NT2/D1 (cell line): ENCODE measurements at regions not wholly inside any gene's neighbourhood (a gene's known extent, or its start where the extent isn't known, plus 50 kb on each side); places are given as distances from the start of the nearest gene placed in this dataset.

ENCODE experiments used
- DNase-seq: peaks from one replicate; pipeline ENCODE4 v3.0.0-alpha.2; 2011; ENCODE audit warnings: low read depth, low spot score
- H3K27me3 ChIP-seq: 2 replicates; pipeline ENCODE4 v1.6.0; 2011; ENCODE audit warnings: mild to moderate bottlenecking; ENCODE audit not compliant: insufficient read length, insufficient read depth
- H3K36me3 ChIP-seq: 2 replicates; pipeline ENCODE4 v1.6.1; 2011; ENCODE audit warnings: mild to moderate bottlenecking, low read length, mixed read lengths; ENCODE audit not compliant: insufficient read depth, insufficient read length
- H3K4me1 ChIP-seq: 2 replicates; pipeline ENCODE4 v1.5.1; 2011; ENCODE audit not compliant: insufficient read depth, insufficient read length
- H3K4me3 ChIP-seq: 2 replicates; pipeline ENCODE4 v1.5.1; 2011; ENCODE audit warnings: low read depth; ENCODE audit not compliant: insufficient read length
- H3K9ac ChIP-seq: 2 replicates; pipeline ENCODE4 v1.6.0; 2011; ENCODE audit warnings: low read depth; ENCODE audit not compliant: insufficient read length
- H3K9me3 ChIP-seq: 2 replicates; pipeline ENCODE4 v1.5.1; 2011; ENCODE audit warnings: mild to moderate bottlenecking, low read length; ENCODE audit not compliant: insufficient read depth
- SUZ12 ChIP-seq: IDR thresholded peaks from 2 replicates; pipeline ENCODE4 v1.6.1; 2011; ENCODE audit not compliant: insufficient read length, insufficient read depth; ENCODE audit errors: extremely low read depth
- YY1 ChIP-seq: IDR thresholded peaks from 2 replicates; pipeline ENCODE4 v1.6.1; 2011; ENCODE audit not compliant: insufficient read length, insufficient read depth
- ZNF274 ChIP-seq: IDR thresholded peaks from 2 replicates; pipeline ENCODE4 v1.6.1; 2011; ENCODE audit warnings: mild to moderate bottlenecking, low read depth, low read length

- H3K27me3 ChIP-seq, result peaks cover 5% of the 10 kb centered on the region
- no peaks in the 10 kb centered on the region for H3K4me1 ChIP-seq
- TF ChIP-seq SUZ12 (no peak), ZNF274 (no peak), YY1 (no peak)
Observed at GRCh38 chr17:79354173-79354820, 256.6 kb downstream of the RBFOX3 start.

DNA sequence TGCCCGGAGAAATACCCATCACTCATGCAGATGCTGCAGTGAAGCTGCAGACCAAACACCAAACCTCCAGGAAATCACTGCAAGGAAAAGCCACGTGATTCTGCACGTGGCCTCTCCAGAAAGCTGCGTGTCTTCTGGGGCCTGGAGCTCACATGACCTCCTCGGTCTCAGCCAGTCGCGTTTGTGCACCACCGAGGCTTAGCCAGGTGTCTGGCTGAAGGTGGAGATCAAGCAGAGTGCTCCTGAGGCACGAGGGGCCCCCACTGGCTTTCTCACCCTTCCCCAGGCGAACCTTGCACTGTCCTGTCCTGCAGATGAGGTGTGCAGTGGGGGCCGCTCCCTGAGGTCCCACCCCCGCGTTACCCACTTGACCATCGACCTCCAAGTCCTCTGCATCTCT lies 257.3 kb downstream of the RBFOX3 start:
- Histone ChIP-seq H3K36me3 (no peaks in the 10 kb centered on the region), H3K9me3 (peaks cover 13% of the 10 kb centered on the region; the same call in 1 of the 2 replicates), H3K9ac (no peak overlapping the region), H3K4me1 (no peaks in the 10 kb centered on the region), H3K4me3 (no peak overlapping the region), H3K27me3 (peaks cover 5% of the 10 kb centered on the region)
- DNase-seq, result no peak
- TF ChIP-seq SUZ12, result no peak
- TF ChIP-seq ZNF274, result no peak
- TF ChIP-seq YY1, result no peak

More at GRCh38 chr17:79354173-79354820, 256.6 kb downstream of the RBFOX3 start:
- no peak for DNase-seq
- H3K4me3 ChIP-seq, result no peak overlapping the region
- no peak overlapping the region for H3K9ac ChIP-seq
- peaks cover 13% of the 10 kb centered on the region; the same call in 1 of the 2 replicates for H3K9me3 ChIP-seq
- no peaks in the 10 kb centered on the region for H3K36me3 ChIP-seq

GRCh38 chr17:79353016-79353415 lies 257.8 kb downstream of the RBFOX3 start:
- Histone ChIP-seq H3K4me3 (no peak overlapping the region), H3K9ac (no peak overlapping the region), H3K9me3 (peaks cover 13% of the 10 kb centered on the region; the same call in 1 of the 2 replicates), H3K36me3 (no peaks in the 10 kb centered on the region), H3K4me1 (no peaks in the 10 kb centered on the region), H3K27me3 (peaks cover 5% of the 10 kb centered on the region)
- TF ChIP-seq SUZ12 (no peak), YY1 (no peak), ZNF274 (no peak)
- no peak for DNase-seq

- no peak for DNase-seq
- peaks cover 5% of the 10 kb centered on the region for H3K27me3 ChIP-seq
- no peak overlapping the region for H3K4me3 ChIP-seq
- H3K4me1 ChIP-seq, result no peaks in the 10 kb centered on the region
- H3K9ac ChIP-seq, result no peak overlapping the region
- peaks cover 13% of the 10 kb centered on the region; the same call in 1 of the 2 replicates for H3K9me3 ChIP-seq
- no peak for TF ChIP-seq SUZ12
- no peak for TF ChIP-seq YY1
- no peak for TF ChIP-seq ZNF274
- H3K36me3 ChIP-seq, result no peaks in the 10 kb centered on the region
Observed at GRCh38 chr17:79350533-79350932, 260.3 kb downstream of the RBFOX3 start.

DNA sequence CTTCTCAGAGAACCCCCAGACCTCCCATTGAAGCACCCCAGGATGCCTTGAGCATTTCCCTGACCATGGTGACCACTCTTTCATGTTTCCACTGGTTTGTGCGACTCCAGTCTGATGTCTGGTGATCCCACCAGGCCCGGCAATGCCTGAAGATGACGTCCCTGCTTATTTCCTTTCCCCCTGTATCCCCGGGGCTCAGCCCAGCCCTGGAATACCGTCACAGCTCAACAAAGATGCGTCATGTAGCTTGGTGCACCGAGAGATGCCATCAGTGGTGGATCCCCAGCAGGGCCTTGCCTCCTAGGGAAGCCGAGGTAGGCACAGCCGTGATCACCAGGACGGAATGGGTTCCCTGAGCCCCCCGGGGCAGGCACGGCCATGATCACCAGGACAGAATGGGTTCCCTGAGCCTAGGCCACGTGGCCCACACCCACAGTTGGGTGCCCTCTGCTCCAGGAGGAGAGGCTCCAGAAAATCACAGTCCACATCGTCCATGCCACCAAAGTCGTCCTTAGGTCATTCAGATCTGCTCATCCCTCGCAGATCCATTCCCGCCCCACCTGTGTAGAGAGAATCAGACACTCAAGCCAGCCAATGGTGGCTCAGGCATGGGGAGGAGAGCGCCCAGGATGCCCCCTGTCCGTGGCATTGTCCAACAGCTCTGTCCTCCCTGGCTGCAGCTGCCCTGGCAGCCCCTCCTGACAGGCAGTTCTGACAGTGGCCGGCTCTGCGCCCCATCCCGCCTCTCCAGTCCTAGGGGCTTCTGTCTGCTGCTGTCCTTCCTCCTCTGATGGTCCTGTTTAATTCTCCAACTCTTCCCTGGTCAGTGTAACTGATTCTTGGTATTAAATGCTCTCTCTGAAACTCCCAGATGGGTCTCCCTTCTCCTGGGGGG lies 261.1 kb downstream of the RBFOX3 start:
- TF ChIP-seq SUZ12 (no peak), YY1 (no peak), ZNF274 (no peak)
- no peaks in the 10 kb centered on the region for H3K36me3 ChIP-seq
- no peaks in the 10 kb centered on the region for H3K4me1 ChIP-seq
- no peak overlapping the region for H3K4me3 ChIP-seq
- H3K9me3 ChIP-seq, result peaks cover 13% of the 10 kb centered on the region; the same call in 1 of the 2 replicates
- peaks cover 5% of the 10 kb centered on the region for H3K27me3 ChIP-seq
- no peak for DNase-seq
- no peak overlapping the region for H3K9ac ChIP-seq

DNA sequence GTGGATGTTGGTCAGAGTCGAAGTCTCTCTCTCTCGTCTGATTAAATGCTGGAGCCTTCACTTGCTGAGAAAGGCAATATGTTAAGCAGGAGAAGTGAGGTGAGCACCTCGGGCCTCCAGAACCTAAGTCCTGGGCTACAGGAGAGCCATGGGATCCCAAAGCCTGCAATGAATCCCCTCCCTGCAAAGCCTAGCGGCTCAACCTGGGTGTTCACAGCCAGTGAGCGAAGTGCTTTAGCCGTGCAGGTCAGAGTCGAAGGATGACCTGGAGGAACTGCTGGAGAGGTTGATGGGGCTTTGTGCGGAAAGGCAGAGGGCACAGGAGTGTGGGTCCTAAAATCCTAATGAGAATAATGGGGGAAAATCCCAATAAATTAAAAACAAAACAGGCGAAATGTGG lies 267.8 kb downstream of the ENGASE start:
- Histone ChIP-seq H3K9ac (no peak overlapping the region), H3K36me3 (no peaks in the 10 kb centered on the region), H3K9me3 (no peaks in the 10 kb centered on the region), H3K4me3 (no peak overlapping the region), H3K4me1 (no peaks in the 10 kb centered on the region), H3K27me3 (peaks cover 3% of the 10 kb centered on the region)
- DNase-seq, result no peak
- TF ChIP-seq ZNF274, result no peak
- TF ChIP-seq SUZ12, result no peak
- no peak for TF ChIP-seq YY1

DNA sequence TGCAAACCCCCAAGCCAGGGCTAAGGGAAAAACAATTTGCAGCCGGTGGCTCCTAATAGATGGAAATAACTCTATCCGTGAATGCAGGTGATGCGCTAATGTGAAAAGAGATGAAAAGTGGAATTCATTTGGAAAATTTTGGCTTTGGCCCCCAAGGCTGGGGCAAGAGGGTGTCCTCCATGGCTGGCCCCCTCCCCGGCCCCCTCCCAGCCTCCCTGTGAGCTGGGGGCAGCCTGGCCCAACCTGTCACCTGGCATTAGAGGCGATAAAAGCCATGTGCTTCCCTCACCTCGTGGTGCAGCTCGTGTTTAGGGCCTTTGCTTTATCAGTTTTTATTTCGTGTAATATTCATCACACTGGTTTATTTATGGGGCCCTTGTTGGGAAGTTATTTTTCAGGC lies 267.2 kb downstream of the ENGASE start:
- no peak for TF ChIP-seq SUZ12
- TF ChIP-seq ZNF274, result no peak
- TF ChIP-seq YY1, result no peak
- H3K27me3 ChIP-seq, result peaks cover 3% of the 10 kb centered on the region

More for the DNA sequence above, 267.2 kb downstream of the ENGASE start:
- Histone ChIP-seq H3K36me3 (no peaks in the 10 kb centered on the region), H3K9ac (no peak overlapping the region), H3K4me3 (no peak overlapping the region), H3K4me1 (no peaks in the 10 kb centered on the region), H3K9me3 (no peaks in the 10 kb centered on the region)
- DNase-seq, result no peak
